HG03103 (cell line): ENCODE measurements at regions not wholly inside any gene's neighbourhood (a gene's known extent, or its start where the extent isn't known, plus 50 kb on each side); places are given as distances from the start of the nearest gene placed in this dataset.

Experiments
- ATAC-seq: cut with Tn5 transposase; IDR thresholded peaks from one replicate; pipeline ENCODE4 v1.9.1; 2021; ENCODE audit warnings: low read depth; ENCODE audit not compliant: unreplicated experiment

DNA sequence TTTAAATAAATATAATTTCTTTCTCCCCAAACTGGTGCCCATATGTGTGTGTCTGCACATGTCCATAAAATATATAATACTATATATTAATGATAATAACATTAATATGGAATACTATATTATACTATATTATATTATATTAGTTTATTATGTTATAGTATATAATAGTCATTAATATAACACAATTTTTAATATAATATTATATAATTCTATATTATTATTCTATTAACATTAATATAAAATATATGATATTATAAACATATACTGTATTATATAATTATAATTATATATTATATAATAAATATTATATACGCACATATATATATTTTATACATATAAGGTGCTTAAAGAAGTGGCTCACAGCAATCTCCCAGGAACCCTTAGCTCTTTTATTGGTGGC lies 513.0 kb upstream of the CDH11 start:
- no peak for ATAC-seq

DNA sequence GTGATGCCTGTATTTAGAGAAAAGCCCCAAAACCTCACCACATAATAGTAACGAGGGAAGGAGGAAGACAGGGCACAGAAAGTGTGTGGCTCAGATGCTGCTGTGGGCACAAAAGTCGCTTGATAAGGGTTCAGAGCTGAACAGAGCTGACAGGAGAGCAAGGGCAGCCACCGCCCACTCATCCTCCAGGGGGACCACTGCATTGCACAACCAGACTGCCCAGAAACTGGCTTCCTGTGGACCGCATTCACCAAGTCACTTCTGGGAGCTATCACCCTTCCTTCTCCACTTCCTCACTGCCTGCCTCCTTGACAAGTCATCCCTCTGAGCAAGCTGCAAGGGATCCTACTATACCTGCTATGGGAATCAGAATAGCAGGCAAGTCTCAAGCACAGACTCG lies 512.4 kb upstream of the CDH11 start:
- no peak for ATAC-seq

DNA sequence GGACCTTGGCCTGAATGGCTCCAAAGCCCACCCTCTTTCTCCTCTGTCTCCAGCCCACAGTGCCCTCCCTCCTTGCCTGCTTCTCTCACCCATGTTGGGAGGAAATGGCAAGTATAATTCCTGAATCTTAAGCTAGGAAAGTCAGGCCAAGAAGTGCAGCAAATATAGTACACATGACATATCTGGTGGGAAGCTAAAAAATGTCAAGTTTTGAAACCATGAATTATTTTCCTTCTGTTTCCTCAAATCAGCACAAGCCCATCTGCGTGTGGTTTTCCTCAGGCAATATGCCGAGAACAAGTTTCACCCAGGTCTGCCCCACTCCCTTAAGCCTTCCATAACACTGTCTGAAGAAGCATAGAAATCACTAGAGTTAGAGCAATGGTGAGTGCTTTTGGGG lies 502.8 kb upstream of the CDH11 start:
- no peak for ATAC-seq

DNA sequence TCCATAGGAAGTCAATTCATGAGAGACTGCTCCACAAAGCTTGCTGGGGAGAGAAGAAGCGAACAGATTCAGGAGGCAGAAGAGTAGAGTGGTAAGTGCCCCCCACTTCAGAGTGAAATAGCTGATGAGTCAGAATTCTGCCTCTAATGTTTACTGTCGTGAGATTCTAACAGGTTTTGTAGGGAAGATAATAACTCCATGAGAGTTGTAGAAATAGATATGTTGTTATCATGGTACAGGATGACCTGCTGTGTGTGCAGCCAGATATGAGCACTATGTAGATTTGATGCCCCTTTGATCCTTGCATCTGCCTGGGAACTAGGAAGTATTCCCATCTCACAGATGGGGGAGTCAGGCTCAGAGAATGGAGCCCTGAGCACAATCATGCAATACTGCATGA lies 502.4 kb upstream of the CDH11 start:
- no peak for ATAC-seq

DNA sequence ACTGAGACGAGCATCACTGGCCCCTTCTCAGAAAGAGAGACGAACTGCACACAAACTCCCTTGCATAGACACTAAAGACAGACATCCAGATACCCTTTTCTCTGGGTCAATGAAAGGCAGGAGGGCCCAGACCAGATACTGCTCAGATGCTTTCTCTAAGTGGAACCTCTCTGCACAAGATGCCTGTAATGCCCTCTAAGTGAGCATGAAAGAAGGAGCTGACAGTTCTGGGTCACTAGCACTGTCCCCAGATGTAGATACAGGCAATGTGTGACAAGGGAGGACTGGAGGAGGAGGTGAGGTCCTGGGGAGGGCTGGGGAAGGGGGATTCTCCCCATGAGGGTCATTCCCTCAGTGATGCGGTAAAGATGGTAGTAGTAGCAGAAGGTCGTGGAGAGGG lies 501.0 kb upstream of the CDH11 start:
- no peak for ATAC-seq

DNA sequence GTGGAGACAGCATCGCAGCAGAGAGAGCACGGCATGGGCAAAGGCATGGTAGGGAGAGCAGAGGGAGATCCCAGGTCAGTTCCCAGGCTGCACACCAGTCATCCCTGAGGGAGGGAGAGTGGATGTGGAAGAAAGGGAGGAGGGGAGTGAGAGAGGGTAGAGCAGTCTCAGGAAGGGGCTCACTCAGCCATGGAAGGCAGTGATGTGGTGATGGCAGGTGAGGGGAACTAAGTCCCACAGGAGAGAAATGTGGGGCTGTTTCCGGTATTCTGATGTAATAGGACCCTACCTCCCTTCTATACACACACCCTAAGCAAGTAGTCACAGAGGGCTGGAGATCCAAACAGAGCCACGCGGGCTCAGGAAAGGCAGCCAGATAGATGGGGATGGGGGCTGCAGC lies 500.3 kb upstream of the CDH11 start:
- ATAC-seq = no peak

DNA sequence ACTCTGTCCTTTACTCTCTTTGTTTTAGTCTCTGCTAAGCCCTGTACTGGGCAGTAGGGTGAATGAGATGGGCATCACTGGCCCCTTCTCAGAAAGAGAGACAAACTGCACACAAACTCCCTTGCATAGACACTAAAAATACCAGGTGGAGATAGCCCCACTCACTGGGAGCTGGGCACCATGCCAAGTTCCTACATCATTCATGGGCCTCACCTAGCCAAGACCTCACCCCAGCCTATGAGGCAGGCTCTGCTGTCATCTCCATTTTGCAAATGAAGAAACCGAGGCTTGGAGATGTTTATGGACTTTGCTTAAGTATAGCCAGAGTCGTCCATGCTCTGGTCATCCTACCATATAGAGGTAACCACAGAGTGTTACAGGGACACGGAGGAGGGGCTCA lies 499.8 kb upstream of the CDH11 start:
- ATAC-seq = no peak

DNA sequence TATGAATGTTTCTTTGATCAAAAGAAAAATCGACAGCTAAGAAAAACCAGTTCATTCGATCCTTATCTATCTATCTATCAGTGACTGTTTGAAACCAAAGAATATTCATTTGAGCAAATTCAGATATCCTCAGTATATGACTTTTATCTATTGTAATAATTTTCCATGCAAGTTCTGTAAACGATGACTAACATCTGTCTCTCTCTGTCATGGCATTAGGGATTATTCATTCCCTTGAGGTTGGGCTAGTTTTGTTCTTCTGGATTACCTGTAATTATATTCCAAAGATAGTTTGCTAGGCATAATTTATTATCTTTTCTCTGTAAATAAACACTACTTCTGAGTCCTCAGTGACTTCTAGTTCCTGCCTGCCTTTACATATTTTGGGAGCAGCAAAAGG lies 497.7 kb upstream of the CDH11 start:
- ATAC-seq = no peak

DNA sequence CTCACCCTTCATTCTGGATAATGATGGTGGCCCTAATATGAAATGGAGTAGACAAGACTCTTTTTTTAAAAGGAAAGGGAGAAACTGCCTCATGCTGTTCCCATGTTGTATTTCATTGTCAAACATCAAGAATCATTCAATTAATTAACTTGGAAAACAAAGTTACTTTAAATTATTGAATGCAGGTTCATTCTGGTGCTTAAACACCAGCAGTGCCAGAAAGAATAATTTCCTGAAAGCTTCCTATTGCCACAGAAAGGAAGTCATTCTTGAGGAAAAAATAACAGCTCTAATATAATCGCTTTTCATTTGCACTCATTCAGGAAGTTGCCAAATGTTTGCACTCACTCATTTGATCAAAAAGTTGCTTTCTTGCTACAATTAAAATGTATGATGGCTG lies 497.1 kb upstream of the CDH11 start:
- ATAC-seq = no peak

DNA sequence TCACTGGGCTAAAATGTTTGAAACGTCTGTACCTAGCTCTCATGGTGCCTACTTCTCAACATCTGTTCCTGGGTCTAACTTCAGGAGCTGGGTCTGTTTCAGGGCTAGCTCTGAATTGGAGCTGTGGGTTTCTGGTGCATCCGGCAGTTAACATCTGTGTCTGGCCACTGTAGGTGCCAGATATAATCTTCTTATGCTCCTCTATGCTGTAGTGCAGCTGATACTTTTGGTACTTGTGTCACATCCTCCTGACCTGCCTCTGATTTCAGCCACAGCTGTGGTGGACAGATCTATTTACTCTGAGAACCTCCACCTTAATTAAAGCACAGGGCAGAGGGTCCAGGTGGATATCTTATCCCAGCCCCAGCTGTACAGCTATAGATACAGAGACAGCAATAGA lies 496.5 kb upstream of the CDH11 start:
- no peak for ATAC-seq

DNA sequence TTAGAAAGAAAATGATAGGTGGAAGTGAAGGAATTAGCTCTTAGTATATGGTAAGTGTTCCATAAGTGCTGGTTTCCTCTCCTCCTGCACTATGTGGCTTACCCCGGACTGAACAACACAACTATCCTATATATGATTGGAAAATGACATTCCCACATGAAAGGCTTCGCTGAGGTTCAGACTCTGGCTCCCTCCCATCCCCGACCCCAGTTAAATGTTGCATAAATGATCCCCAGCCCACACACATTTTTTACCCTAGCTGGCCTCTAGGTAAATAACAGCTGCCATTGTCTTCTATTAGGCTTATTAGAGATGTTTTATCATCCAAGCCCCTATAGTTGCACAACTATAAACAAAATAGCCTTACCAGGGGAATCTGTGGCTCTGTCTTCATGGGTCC lies 495.6 kb upstream of the CDH11 start:
- ATAC-seq = no peak

DNA sequence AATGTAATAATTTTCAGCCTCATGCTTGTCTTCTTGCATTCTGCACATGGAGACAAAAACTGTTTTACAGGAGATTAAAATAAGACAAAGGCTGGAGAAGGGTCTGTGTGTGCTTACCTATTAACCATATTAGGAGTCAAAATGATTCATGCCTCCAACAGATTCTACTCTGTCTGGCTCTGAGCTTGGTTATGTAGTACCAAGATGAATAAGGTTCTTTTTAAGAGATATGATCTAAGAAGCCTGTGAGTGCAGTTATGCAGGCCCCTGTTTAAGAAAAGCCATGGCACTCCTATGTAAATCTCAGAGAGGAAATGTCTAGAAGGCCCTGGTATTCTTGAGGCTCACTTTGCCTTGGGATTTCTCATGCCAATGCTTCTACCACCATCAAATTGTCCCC lies 486.6 kb upstream of the CDH11 start:
- no peak for ATAC-seq

DNA sequence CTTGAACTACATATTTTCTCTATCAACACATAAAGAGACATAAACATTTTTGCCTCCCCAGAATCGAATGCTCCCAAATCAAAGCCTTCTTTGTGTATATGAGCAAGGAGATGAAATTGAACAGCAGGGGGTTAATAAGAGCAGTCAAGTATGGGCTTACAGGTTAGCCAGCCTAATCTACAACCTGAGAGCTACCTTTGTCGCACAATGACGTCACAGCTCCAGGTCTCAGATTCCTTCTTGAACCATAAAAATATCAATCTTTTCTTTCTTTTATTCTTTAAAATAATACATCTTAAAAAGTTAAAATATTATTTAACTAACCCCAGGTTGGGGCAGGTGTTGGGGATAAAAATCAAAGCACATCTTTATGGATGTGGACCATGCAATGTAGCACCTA lies 482.9 kb upstream of the CDH11 start:
- ATAC-seq = no peak

DNA sequence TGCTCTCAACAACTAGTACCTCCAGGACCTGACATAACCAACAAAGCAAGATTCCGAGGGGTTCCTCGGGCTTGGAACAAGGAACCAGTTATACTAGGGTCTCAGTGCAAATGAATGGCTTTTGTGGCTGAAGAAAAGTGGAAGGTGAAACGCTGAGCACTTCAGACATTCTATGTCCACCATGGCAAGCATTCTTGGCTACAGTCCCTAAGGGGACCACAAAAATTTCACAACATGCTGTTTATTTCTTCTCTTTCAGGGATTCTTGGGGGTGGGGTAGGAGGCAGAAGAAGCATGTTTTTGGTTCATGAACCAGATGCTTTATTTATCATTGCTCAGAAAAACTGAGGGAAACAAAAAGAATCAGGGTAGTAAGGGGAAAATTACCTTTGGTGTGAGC lies 479.9 kb upstream of the CDH11 start:
- ATAC-seq = no peak

DNA sequence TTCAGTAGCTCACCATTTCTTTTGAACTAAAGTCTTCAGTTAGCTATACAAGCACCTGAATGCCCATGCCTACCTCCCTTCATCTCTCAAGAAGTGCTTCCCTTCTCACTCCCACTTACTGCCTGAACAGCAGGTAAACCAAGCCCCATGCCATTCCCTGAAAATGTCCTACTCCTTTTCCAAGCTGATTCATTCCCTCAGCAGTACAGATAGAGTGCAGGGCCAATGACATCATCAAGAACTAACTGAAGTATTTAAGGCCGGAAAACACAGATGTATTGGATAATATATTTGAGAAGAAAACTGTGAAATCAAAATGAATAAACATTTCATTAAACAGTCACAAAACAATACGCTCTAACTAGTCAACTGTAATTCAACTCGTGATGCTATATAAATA lies 478.8 kb upstream of the CDH11 start:
- no peak for ATAC-seq

DNA sequence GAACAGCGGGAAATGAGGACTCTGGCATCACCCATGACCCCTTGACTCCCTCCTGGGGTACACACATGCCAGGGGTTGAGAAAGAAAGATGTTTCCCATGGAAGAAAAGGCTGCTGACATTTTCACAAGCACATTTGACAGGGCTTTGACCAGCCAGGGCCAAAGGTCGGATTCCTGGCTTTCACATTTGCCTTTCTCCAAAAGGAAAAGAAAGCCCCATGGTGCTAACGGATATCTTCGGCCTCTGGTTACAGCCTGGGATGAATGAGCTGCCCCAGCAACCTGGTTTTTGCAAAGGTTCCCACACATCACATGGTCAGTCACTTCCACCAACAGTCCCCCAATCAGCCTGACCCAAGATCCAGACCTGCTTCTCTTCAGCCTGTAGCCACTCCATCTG lies 478.2 kb upstream of the CDH11 start:
- ATAC-seq = no peak

DNA sequence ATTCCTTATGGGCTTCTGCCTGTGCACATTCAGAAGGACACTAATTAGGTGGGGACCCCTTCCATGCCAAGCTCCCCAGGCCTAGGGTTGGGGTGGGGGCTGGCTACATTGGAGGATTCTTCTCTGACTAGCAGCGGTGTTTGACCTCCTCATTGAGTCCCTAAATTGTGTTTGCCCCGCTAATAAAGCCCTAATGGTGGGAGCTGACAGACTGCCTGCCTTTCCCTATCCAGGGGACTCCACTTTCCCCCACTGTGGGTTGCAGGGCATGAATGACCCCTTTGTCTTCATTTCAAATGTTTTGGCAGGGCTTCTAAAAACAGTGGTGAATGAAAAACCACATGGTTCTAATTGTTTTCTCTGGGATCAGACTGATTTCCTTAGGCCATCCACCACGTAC lies 476.8 kb upstream of the CDH11 start:
- ATAC-seq = no peak

DNA sequence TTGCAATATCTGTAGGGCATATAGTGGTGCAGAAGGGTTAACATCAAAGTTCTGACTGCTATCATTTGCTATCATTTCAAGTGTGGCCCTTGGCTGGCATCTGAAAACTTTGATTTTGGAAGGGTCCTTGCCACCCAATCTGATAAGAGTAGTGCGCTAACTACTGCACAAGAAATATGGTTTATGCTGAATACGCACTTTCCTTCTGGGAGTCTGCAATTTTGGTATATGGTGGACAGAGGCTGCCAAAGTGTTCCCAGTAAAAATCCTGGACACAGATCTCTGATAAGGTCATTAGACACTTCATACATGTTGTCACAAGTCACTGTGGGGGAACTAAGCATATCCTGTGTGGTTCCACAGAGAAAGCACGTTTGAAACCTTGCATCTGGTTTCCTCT lies 461.6 kb upstream of the CDH11 start:
- ATAC-seq = no peak

DNA sequence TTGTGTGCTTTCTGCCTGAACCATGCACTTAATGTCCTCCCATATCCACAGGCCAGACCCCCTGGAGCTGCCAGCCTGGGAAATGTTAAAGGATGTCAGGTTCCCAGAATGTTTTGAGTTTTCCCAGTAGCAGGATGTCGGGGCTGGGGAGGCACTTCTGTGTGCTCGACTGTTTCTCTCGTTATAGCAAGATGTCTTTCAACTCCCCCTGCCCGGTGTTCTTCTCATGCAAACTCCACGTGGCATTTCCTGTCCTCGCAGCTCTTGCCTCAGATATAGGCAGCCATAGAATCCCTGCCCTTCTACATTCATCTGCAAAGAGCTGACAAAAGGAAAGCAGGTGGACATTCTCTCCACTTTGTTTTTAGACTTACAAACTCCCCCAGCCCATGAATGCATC lies 457.2 kb upstream of the CDH11 start:
- no peak for ATAC-seq

DNA sequence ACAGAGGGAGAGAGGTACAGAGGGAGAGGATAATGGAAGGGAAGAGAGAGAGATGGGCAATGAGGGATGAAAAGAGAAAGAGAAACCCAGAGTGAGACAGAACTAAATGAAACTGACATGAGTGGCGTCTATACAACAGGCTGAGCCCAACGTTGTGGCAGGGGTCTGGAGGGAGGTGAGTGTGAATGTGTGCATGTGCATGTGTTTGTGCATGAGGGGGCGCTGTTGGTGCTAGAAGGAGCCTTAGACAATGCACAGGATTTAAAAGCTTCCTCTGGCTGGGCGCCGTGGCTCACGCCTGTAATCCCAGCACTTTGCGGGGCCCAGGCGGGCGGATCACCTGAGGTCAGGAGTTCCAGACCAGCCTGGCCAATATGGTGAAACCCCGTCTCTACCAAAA lies 454.8 kb upstream of the CDH11 start:
- ATAC-seq = no peak

DNA sequence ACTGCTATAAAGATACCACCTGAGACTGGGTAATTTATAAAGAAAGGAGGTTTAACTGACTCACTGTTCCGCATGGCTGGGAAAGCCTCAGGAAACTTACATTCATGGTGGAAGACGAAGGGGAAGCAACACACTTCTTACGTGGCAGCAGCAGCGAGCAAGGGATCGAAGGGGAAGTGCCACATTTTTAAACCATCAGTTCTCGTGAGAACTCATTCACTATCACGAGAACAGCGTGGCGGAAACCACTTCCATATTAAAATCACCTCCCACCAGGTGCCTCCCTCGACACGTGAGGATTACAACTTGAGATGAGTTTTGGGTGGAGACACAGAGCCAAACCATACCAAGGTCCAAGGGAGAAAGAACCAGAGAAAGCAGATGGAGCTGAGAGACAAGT lies 454.3 kb upstream of the CDH11 start:
- ATAC-seq = no peak

DNA sequence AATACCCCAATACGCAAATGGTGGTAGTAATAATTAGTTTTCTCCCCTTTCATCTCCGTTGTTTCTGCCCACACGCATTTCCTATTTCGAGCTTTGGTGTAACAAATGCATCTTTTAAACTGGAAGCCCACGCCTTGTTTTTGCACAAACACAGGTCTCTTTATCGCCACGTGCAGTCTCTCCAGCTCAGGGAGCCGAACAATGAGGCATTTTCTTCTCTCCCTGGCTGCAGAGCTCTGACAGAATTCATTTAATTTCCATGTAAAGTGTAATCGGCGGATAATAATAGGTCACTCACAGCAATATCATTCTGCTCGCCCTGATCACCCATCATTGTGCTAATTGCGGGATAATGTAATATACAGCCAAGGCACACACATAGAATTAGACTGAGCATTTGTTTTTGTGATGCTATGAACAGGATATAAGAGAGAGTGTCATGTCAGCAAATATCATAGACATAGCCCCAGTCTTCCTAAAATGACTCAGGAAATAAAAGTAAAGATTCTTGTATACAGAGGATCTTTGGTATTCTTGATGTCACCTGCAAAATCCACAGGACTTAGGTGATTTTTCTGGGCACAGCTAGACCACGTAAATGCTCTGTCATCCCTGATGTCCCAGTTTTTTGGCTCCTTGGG lies 452.6 kb upstream of the CDH11 start:
- ATAC-seq = no peak

DNA sequence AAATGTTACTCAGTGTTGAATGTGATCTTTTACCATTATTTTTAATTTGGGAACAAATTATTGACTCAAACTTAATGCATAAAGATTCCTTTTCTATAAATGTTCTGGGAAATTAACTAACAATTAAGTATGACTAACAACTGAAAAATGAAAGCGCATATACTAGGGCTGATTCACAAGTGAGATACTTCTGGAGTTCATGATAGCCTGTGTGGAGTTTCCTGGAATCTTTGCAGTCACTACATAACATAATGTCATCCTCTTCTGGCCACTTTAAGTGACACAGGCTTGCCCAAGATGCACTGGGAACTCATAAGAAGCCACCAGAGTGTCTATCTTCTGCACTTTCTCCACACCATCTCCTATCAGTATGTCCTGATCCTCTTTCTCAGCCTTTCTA lies 450.3 kb upstream of the CDH11 start:
- no peak for ATAC-seq
